ENCODE measurements at regions not wholly inside any gene's neighbourhood (a gene's known extent, or its start where the extent isn't known, plus 50 kb on each side); places are given as distances from the start of the nearest gene placed in this dataset.

GRCh38 chr1:29653886-29654450 lies 417.6 kb downstream of the PTPRU start:
- TF ChIP-seq CTCF (IDR thresholded peaks at IDR 0.05 in 2 of 3, conservative IDR thresholded peaks at IDR 0.05 in 1 of 3; ENCODE audit: borderline replicate concordance in 1 of 3, insufficient read depth in 1 of 3, low read depth in 2 of 3, low read length in 2 of 3), result no peak
- no peak for TF ChIP-seq EGR1 (IDR thresholded peaks at IDR 0.05; ENCODE audit: low read depth)
- no peak for TF ChIP-seq ZBTB33 (IDR thresholded peaks at IDR 0.05; ENCODE audit: extremely low read depth, insufficient replicate concordance, low read length)
- TF ChIP-seq RAD21 (IDR thresholded peaks at IDR 0.05; ENCODE audit: low read depth), result no peak
- no peak for TF ChIP-seq SIN3A (IDR thresholded peaks at IDR 0.05; ENCODE audit: low read depth)

Measured in HCT116 (cell line).